ENCODE measurements at regions not wholly inside any gene's neighbourhood (a gene's known extent, or its start where the extent isn't known, plus 50 kb on each side); places are given as distances from the start of the nearest gene placed in this dataset.

GRCh38 chr15:69652293-69652692, 199.7 kb downstream of the RPLP1 start:
- TF ChIP-seq PAX5 (IDR thresholded peaks at IDR 0.05; ENCODE audit: insufficient read depth, low read length, severe bottlenecking) (no peak), TAF1 (IDR thresholded peaks at IDR 0.05; ENCODE audit: low read depth, low read length) (no peak), POLR2A (IDR thresholded peaks at IDR 0.05; ENCODE audit: low read depth, low read length) (no peak), POU2F2 (IDR thresholded peaks at IDR 0.05; ENCODE audit: low read depth, low read length) (no peak), SPI1 (IDR thresholded peaks at IDR 0.05; ENCODE audit: low read depth, low read length) (no peak), POLR2AphosphoS5 (IDR thresholded peaks at IDR 0.05; ENCODE audit: low read depth, low read length) (no peak)
- DNase-seq (ENCODE audit: insufficient read length, low spot score) (no peak), FAIRE-seq (no peak)

- FAIRE-seq (no peak), DNase-seq (ENCODE audit: insufficient read length, low spot score) (no peak)
- no peak for TF ChIP-seq POLR2AphosphoS5 (IDR thresholded peaks at IDR 0.05; ENCODE audit: low read depth, low read length)
- no peak for TF ChIP-seq TAF1 (IDR thresholded peaks at IDR 0.05; ENCODE audit: low read depth, low read length)
- no peak for TF ChIP-seq SPI1 (IDR thresholded peaks at IDR 0.05; ENCODE audit: low read depth, low read length)
- TF ChIP-seq POU2F2 (IDR thresholded peaks at IDR 0.05; ENCODE audit: low read depth, low read length) = no peak
- no peak for TF ChIP-seq POLR2A (IDR thresholded peaks at IDR 0.05; ENCODE audit: low read depth, low read length)
- TF ChIP-seq PAX5 (IDR thresholded peaks at IDR 0.05; ENCODE audit: insufficient read depth, low read length, severe bottlenecking) = no peak
Measured at GRCh38 chr15:69652751-69653305, 200.2 kb downstream of the RPLP1 start.

DNA sequence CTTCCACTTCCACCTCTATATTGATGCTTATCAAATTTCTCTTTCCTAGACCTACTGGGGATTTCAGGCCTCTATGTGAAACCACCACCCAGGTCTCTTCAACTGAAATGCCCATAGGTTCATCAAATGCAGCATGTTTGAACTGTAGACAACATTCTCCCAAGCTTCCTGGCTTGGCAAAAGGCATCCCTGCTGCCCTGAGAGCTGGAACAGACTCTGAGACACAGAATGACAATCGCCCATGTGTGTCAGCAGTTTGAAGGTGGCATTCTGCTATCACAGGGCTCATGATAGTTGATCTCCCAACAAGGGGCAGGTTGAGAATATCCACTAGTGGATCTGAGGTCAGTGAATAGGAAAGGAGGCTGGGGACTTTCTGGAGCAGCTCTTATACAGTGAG, 200.7 kb downstream of the RPLP1 start:
- TF ChIP-seq TAF1 (IDR thresholded peaks at IDR 0.05; ENCODE audit: low read depth, low read length) (no peak), PAX5 (IDR thresholded peaks at IDR 0.05; ENCODE audit: insufficient read depth, low read length, severe bottlenecking) (no peak), SPI1 (IDR thresholded peaks at IDR 0.05; ENCODE audit: low read depth, low read length) (no peak), POU2F2 (IDR thresholded peaks at IDR 0.05; ENCODE audit: low read depth, low read length) (no peak), POLR2A (IDR thresholded peaks at IDR 0.05; ENCODE audit: low read depth, low read length) (no peak), POLR2AphosphoS5 (IDR thresholded peaks at IDR 0.05; ENCODE audit: low read depth, low read length) (no peak)
- FAIRE-seq = no peak
- no peak for DNase-seq (ENCODE audit: insufficient read length, low spot score)

GRCh38 chr15:69653846-69654245, 201.2 kb downstream of the RPLP1 start:
- no peak for DNase-seq (ENCODE audit: insufficient read length, low spot score)
- TF ChIP-seq POLR2A (IDR thresholded peaks at IDR 0.05; ENCODE audit: low read depth, low read length) (no peak), PAX5 (IDR thresholded peaks at IDR 0.05; ENCODE audit: insufficient read depth, low read length, severe bottlenecking) (no peak), SPI1 (IDR thresholded peaks at IDR 0.05; ENCODE audit: low read depth, low read length) (no peak), POU2F2 (IDR thresholded peaks at IDR 0.05; ENCODE audit: low read depth, low read length) (no peak), TAF1 (IDR thresholded peaks at IDR 0.05; ENCODE audit: low read depth, low read length) (no peak), POLR2AphosphoS5 (IDR thresholded peaks at IDR 0.05; ENCODE audit: low read depth, low read length) (no peak)
- no peak for FAIRE-seq

DNA sequence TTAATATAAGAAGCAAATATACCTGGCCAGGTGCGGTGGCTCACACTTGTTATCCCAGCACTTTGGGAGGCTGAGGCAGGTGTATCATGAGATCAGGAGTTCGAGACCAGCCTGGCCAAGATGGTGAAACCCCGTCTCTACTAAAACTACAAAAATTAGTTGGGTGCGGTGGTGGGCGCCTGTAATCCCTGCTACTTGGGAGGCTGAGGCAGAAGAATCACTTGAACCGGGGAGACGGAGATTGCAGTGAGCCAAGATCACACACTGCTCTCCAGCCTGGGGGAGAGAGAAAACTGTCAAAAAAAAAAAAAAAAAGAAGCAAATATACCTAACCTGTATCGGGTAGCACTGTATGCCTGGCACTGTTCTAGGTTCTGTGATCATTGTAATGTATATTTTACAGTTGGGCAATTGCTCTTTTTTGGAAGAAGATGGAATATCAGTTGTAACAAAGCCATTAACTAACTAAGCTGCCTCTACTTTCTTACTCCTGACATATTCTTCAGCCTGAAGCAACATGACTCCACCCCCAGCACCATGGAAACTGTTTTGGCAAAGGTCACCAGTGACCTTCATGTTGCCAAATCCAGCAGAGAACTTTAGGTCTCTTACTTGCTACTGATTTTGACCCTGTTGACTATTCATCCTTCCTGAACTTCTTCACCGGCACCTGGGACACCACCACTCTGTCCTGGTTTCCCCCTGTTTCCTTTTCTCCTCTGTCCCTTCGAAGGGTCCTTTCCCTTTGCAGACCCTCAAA, 203.8 kb downstream of the RPLP1 start:
- FAIRE-seq = no peak
- no peak for TF ChIP-seq PAX5 (IDR thresholded peaks at IDR 0.05; ENCODE audit: insufficient read depth, low read length, severe bottlenecking)
- no peak for TF ChIP-seq POLR2AphosphoS5 (IDR thresholded peaks at IDR 0.05; ENCODE audit: low read depth, low read length)
- no peak for TF ChIP-seq POU2F2 (IDR thresholded peaks at IDR 0.05; ENCODE audit: low read depth, low read length)
- no peak for TF ChIP-seq TAF1 (IDR thresholded peaks at IDR 0.05; ENCODE audit: low read depth, low read length)
- no peak for TF ChIP-seq POLR2A (IDR thresholded peaks at IDR 0.05; ENCODE audit: low read depth, low read length)
- TF ChIP-seq SPI1 (IDR thresholded peaks at IDR 0.05; ENCODE audit: low read depth, low read length) = no peak
- DNase-seq (ENCODE audit: insufficient read length, low spot score) = no peak

- FAIRE-seq (no peak), DNase-seq (ENCODE audit: insufficient read length, low spot score) (no peak)
- TF ChIP-seq PAX5 (IDR thresholded peaks at IDR 0.05; ENCODE audit: insufficient read depth, low read length, severe bottlenecking) (no peak), SPI1 (IDR thresholded peaks at IDR 0.05; ENCODE audit: low read depth, low read length) (no peak), POU2F2 (IDR thresholded peaks at IDR 0.05; ENCODE audit: low read depth, low read length) (no peak), POLR2AphosphoS5 (IDR thresholded peaks at IDR 0.05; ENCODE audit: low read depth, low read length) (no peak), TAF1 (IDR thresholded peaks at IDR 0.05; ENCODE audit: low read depth, low read length) (no peak), POLR2A (IDR thresholded peaks at IDR 0.05; ENCODE audit: low read depth, low read length) (no peak)
Measured at GRCh38 chr15:69657626-69658025, 205.0 kb downstream of the RPLP1 start.

- no peak for FAIRE-seq
- TF ChIP-seq SPI1 (IDR thresholded peaks at IDR 0.05; ENCODE audit: low read depth, low read length) (no peak), POU2F2 (IDR thresholded peaks at IDR 0.05; ENCODE audit: low read depth, low read length) (no peak), POLR2A (IDR thresholded peaks at IDR 0.05; ENCODE audit: low read depth, low read length) (no peak), POLR2AphosphoS5 (IDR thresholded peaks at IDR 0.05; ENCODE audit: low read depth, low read length) (no peak)
- DNase-seq (ENCODE audit: insufficient read length, low spot score) = no peak
Measured at GRCh38 chr15:69658411-69658945, 205.9 kb downstream of the RPLP1 start.

GRCh38 chr15:69659454-69660050, 206.9 kb downstream of the RPLP1 start:
- no peak for DNase-seq (ENCODE audit: insufficient read length, low spot score)
- FAIRE-seq = no peak
- TF ChIP-seq TAF1 (IDR thresholded peaks at IDR 0.05; ENCODE audit: low read depth, low read length) = no peak
- no peak for TF ChIP-seq POLR2AphosphoS5 (IDR thresholded peaks at IDR 0.05; ENCODE audit: low read depth, low read length)
- no peak for TF ChIP-seq POLR2A (IDR thresholded peaks at IDR 0.05; ENCODE audit: low read depth, low read length)
- no peak for TF ChIP-seq POU2F2 (IDR thresholded peaks at IDR 0.05; ENCODE audit: low read depth, low read length)
- TF ChIP-seq PAX5 (IDR thresholded peaks at IDR 0.05; ENCODE audit: insufficient read depth, low read length, severe bottlenecking) = no peak
- TF ChIP-seq SPI1 (IDR thresholded peaks at IDR 0.05; ENCODE audit: low read depth, low read length) = no peak

DNA sequence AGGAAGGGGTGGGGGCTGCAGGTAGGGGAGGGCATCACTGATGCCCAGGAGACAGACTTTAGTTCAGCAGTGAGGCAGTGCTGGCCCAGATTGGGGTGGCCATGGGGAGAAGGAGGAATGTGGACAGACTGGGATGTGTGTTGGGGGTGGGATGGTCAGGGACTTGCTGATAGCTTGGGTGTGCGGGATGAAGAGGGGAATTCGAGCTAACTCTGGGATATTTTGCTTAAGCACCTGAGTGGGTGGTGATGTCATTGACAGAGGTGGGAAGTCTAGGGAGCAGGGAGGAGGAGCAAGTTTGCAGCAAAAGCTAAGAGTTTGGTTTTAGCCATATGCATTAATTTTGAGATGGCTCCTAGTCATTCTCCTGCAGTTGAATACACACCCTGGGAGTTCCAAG, 207.5 kb downstream of the RPLP1 start:
- peak; percentile 33 for FAIRE-seq
- no peak for DNase-seq (ENCODE audit: insufficient read length, low spot score)

More for the DNA sequence above, 207.5 kb downstream of the RPLP1 start:
- TF ChIP-seq POU2F2 (IDR thresholded peaks at IDR 0.05; ENCODE audit: low read depth, low read length) (no peak), TAF1 (IDR thresholded peaks at IDR 0.05; ENCODE audit: low read depth, low read length) (no peak), POLR2AphosphoS5 (IDR thresholded peaks at IDR 0.05; ENCODE audit: low read depth, low read length) (no peak), SPI1 (IDR thresholded peaks at IDR 0.05; ENCODE audit: low read depth, low read length) (no peak), PAX5 (IDR thresholded peaks at IDR 0.05; ENCODE audit: insufficient read depth, low read length, severe bottlenecking) (no peak), POLR2A (IDR thresholded peaks at IDR 0.05; ENCODE audit: low read depth, low read length) (no peak)
